ENCODE measurements at regions not wholly inside any gene's neighbourhood (a gene's known extent, or its start where the extent isn't known, plus 50 kb on each side); places are given as distances from the start of the nearest gene placed in this dataset.
"Not testable (repeated sequence)": the region's sequence is repeated elsewhere in the genome, so short reads cannot be mapped to it uniquely, and the experiment has no call there.

DNA sequence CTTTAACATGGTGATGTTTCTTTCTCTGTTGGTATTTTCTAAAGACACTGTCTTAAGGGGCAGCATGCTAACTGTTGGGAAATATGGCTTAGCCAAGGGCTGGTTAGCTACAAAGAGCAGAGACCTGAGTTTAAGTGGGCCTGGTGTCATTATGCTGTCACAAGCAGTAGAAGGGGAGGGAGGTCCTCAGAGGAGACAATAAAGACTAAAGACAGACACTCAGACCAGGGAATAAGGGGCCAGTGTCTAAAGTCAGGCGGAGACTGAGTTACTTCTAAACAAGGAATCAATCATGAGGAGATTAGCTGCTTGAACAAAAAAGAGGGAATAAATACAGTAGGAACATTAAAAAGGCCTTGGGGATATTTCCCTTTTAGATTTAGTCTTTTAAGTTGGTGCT, 142.7 kb upstream of the DPPA4 start:
- H3K36me3 ChIP-seq (ENCODE audit: control insufficient read depth, insufficient read depth, low read length, severe bottlenecking) = no peaks in the 10 kb centered on the region
- H3K4me1 ChIP-seq (ENCODE audit: control insufficient read depth, insufficient read depth, low read length) = no peaks in the 10 kb centered on the region
- H3K9ac ChIP-seq (ENCODE audit: low read length) = no peak overlapping the region
- DNase-seq (ENCODE audit: low read depth) = no peak
- no peaks in the 10 kb centered on the region for H3K27me3 ChIP-seq (replicated peaks; ENCODE audit: control insufficient read depth, insufficient read depth, low read length)
- no peak overlapping the region for H3K4me3 ChIP-seq (ENCODE audit: low read length)
- H3K9me3 ChIP-seq (ENCODE audit: control insufficient read depth, low read length) = no peaks in the 10 kb centered on the region

DNA sequence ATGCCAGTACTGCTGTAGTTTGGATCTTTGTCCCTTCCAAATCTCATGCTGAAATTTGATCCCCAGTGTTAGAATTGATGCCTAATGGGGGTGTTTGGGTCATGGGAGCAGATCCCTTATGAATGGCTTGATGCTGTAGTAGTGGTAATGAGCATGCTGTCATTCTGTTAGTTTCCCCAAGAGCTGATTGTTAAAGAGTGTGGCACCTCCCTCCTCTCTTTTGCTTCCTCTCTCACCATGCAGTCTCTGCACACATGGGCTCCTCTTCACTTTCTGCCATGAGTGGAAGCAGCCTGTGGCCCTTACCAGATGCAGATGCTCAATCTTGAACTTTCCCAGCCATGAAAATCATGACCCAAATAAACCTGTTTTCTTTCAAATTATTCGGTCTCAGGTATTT, 141.3 kb upstream of the DPPA4 start:
- H3K4me1 ChIP-seq (ENCODE audit: control insufficient read depth, insufficient read depth, low read length) = no peaks in the 10 kb centered on the region
- no peaks in the 10 kb centered on the region for H3K36me3 ChIP-seq (ENCODE audit: control insufficient read depth, insufficient read depth, low read length, severe bottlenecking)
- DNase-seq (ENCODE audit: low read depth) = no peak
- no peaks in the 10 kb centered on the region for H3K27me3 ChIP-seq (replicated peaks; ENCODE audit: control insufficient read depth, insufficient read depth, low read length)
- no peak overlapping the region for H3K9ac ChIP-seq (ENCODE audit: low read length)
- no peak overlapping the region for H3K4me3 ChIP-seq (ENCODE audit: low read length)
- H3K9me3 ChIP-seq (ENCODE audit: control insufficient read depth, low read length) = no peaks in the 10 kb centered on the region

DNA sequence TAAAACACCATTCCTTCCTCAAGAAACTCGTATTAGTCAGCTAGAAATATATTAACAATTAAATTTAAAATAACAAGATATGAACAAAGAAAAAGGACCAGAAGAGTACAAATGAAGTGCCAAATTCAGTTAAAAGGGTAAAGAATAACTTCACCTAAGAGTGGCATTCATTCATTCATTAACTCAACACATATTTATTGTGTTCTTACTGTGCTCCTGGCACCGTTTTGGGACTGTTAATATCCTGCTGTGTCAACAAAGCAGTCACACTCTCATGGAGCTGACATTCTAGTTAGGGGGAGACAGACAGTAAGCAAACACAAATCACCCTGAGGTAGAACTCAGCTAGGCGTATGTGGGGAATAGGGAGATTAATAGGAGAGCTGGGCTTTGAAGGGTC, 123.6 kb upstream of the DPPA4 start:
- peaks cover 4% of the 10 kb centered on the region for H3K9me3 ChIP-seq (ENCODE audit: control insufficient read depth, low read length)
- H3K9ac ChIP-seq (ENCODE audit: low read length) = no peak overlapping the region
- no peaks in the 10 kb centered on the region for H3K4me1 ChIP-seq (ENCODE audit: control insufficient read depth, insufficient read depth, low read length)
- H3K4me3 ChIP-seq (ENCODE audit: low read length) = no peak overlapping the region
- no peak for DNase-seq (ENCODE audit: low read depth)
- H3K27me3 ChIP-seq (replicated peaks; ENCODE audit: control insufficient read depth, insufficient read depth, low read length) = no peaks in the 10 kb centered on the region
- H3K36me3 ChIP-seq (ENCODE audit: control insufficient read depth, insufficient read depth, low read length, severe bottlenecking) = no peaks in the 10 kb centered on the region

DNA sequence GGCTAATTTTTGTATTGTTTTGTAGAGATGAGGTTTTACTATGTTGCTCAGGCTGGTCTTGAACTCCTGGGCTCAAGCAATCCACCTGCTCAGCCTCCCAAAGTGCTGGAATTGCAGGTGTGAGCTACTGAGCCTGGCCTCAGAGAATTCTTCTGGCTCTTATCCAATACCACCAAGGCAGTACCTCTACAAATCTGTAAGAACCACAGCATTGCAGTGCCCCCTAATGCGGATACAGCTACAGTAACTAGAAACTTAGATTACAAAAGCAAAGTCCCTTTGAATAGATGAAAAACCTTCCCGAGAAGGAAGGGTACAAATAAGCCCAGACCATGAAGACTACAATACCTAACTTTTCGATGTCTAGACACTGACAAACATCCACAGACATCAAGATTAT, 107.9 kb upstream of the DPPA4 start:
- Histone ChIP-seq H3K36me3 (ENCODE audit: control insufficient read depth, insufficient read depth, low read length, severe bottlenecking) (no peaks in the 10 kb centered on the region), H3K9me3 (ENCODE audit: control insufficient read depth, low read length) (peaks cover 13% of the 10 kb centered on the region), H3K9ac (ENCODE audit: low read length) (no peak overlapping the region), H3K4me1 (ENCODE audit: control insufficient read depth, insufficient read depth, low read length) (no peaks in the 10 kb centered on the region), H3K4me3 (ENCODE audit: low read length) (no peak overlapping the region), H3K27me3 (replicated peaks; ENCODE audit: control insufficient read depth, insufficient read depth, low read length) (no peaks in the 10 kb centered on the region)
- no peak for DNase-seq (ENCODE audit: low read depth)

DNA sequence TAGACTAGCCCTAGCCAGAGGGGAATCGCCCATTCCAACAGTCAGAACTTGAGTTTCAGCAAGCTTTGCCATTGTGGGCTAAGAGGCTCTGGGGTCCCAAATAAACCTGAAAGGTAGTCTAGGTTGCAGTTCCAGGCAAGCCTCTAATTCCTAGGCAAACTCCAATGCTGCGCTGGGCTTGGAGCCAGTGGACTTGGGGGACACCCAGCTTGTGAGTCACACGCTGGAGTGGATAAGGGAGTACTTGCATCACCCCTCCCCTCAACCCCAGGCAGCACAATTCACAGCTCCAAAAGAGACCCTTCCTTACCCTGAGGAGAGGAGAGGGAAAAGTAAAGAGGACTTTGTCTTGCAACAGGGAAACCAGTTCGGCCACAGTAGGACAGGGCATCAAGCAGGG, 105.2 kb upstream of the DPPA4 start:
- Histone ChIP-seq H3K36me3 (ENCODE audit: control insufficient read depth, insufficient read depth, low read length, severe bottlenecking) (no peaks in the 10 kb centered on the region), H3K27me3 (replicated peaks; ENCODE audit: control insufficient read depth, insufficient read depth, low read length) (no peaks in the 10 kb centered on the region), H3K9me3 (ENCODE audit: control insufficient read depth, low read length) (peaks cover 9% of the 10 kb centered on the region), H3K4me1 (ENCODE audit: control insufficient read depth, insufficient read depth, low read length) (no peaks in the 10 kb centered on the region), H3K9ac (ENCODE audit: low read length) (no peak overlapping the region), H3K4me3 (ENCODE audit: low read length) (no peak overlapping the region)
- no peak for DNase-seq (ENCODE audit: low read depth)

DNA sequence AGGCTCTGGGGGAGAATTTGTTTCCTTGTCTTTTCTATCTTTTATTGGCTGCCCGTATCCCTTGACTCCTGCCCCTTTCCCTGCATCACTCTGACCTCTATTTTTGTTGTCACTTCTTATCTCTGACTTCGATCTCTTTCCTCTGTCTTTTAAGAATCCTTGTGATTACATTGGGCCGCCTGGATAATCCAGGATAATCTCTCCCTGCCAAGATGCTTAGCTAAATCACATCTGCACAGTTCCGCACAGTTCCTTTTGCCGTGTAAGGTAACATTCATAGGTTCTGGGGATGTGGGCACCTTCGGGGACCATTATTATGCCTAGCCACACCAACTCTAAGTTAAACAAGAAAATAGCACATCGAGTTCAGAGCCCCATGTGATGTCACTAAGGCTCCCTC, 103.0 kb upstream of the DPPA4 start:
- DNase-seq (ENCODE audit: low read depth) = no peak
- H3K4me1 ChIP-seq (ENCODE audit: control insufficient read depth, insufficient read depth, low read length) = no peaks in the 10 kb centered on the region
- H3K27me3 ChIP-seq (replicated peaks; ENCODE audit: control insufficient read depth, insufficient read depth, low read length) = no peaks in the 10 kb centered on the region
- no peak overlapping the region for H3K9ac ChIP-seq (ENCODE audit: low read length)
- no peaks in the 10 kb centered on the region for H3K36me3 ChIP-seq (ENCODE audit: control insufficient read depth, insufficient read depth, low read length, severe bottlenecking)
- H3K9me3 ChIP-seq (ENCODE audit: control insufficient read depth, low read length) = no peaks in the 10 kb centered on the region
- no peak overlapping the region for H3K4me3 ChIP-seq (ENCODE audit: low read length)

DNA sequence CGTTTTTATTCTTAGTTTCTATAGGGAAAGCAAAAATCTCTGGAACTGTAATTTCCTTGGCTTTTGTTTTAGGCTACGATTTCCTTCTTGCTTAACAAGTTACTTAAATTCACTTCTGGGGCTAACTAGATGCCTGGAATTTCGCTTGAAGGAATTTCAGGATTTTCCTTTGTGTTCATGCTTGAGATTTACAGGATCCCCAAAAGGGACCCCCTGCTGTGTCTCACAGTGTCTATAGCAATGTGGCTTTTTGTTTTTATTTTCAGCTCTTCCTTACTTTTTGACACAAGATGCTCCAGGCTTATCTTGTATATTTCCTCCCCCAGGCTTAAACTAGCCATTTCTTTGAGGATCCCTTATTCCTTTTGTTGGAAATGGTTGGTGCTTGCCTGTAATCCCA, 95.5 kb upstream of the DPPA4 start:
- no peaks in the 10 kb centered on the region for H3K27me3 ChIP-seq (replicated peaks; ENCODE audit: control insufficient read depth, insufficient read depth, low read length)
- no peaks in the 10 kb centered on the region for H3K36me3 ChIP-seq (ENCODE audit: control insufficient read depth, insufficient read depth, low read length, severe bottlenecking)
- H3K4me3 ChIP-seq (ENCODE audit: low read length) = no peak overlapping the region

DNA sequence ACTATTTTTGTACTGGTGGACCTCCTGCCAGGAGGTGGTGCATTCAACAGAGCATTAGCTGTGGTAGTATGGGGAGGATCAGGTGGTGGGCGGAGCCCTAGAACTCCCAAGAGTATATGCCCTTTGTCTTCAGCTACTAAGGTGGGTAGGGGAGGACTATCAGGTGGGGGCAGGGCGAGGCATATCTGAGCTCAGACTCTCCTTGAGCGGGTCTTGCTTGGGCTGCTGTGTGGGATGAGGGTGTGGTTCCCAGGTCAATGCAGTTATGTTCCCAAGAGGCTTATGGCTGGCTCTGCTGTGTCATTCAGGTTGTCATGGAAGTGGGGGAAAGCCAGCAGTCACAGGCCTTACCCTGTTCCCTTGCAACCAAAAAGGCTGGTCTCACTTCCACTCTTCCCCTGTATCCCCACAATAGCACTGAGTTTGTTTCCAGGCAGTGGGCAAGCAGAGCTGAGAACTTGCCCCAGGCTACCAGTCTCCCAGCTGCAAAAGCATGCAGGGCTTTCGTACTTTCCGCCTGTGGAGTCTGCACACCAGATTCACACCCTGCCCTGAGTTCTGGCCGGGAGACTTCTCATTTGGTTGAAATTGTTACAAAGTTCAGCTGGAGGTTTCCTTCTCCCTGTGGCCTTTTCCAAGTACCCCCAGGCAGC, 93.7 kb upstream of the DPPA4 start:
- no peak overlapping the region for H3K9ac ChIP-seq (ENCODE audit: low read length)
- no peaks in the 10 kb centered on the region for H3K27me3 ChIP-seq (replicated peaks; ENCODE audit: control insufficient read depth, insufficient read depth, low read length)
- DNase-seq (ENCODE audit: low read depth) = no peak
- H3K36me3 ChIP-seq (ENCODE audit: control insufficient read depth, insufficient read depth, low read length, severe bottlenecking) = no peaks in the 10 kb centered on the region
- no peaks in the 10 kb centered on the region for H3K9me3 ChIP-seq (ENCODE audit: control insufficient read depth, low read length)
- H3K4me3 ChIP-seq (ENCODE audit: low read length) = no peak overlapping the region
- no peaks in the 10 kb centered on the region for H3K4me1 ChIP-seq (ENCODE audit: control insufficient read depth, insufficient read depth, low read length)

More for the DNA sequence above, 95.5 kb upstream of the DPPA4 start:
- DNase-seq (ENCODE audit: low read depth) = no peak
- Histone ChIP-seq H3K4me1 (ENCODE audit: control insufficient read depth, insufficient read depth, low read length) (no peaks in the 10 kb centered on the region), H3K9me3 (ENCODE audit: control insufficient read depth, low read length) (no peaks in the 10 kb centered on the region), H3K9ac (ENCODE audit: low read length) (no peak overlapping the region)

DNA sequence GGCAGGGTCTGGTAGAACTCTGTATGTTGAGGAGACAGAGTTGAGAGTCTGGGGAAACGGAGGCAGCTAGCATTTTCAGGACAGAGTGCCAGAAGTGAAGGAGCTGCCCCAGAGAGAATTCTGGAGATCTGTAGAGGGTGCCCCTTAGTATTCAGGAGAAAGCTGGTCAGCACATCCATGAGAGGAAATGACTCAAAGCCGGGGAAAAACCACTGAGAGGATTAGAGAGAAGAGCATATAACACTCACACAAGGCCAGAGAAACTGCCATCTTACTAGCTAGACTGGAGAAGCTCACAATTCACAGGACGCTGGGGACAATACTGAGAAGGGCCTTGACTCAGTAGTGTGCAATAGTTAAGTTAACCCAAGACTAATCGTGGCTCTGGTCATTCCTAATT, 75.7 kb upstream of the DPPA4 start:
- H3K9me3 ChIP-seq (ENCODE audit: control insufficient read depth, low read length) = no peaks in the 10 kb centered on the region
- H3K9ac ChIP-seq (ENCODE audit: low read length) = no peak overlapping the region
- H3K4me1 ChIP-seq (ENCODE audit: control insufficient read depth, insufficient read depth, low read length) = no peaks in the 10 kb centered on the region
- no peaks in the 10 kb centered on the region for H3K27me3 ChIP-seq (replicated peaks; ENCODE audit: control insufficient read depth, insufficient read depth, low read length)
- no peak for DNase-seq (ENCODE audit: low read depth)
- no peaks in the 10 kb centered on the region for H3K36me3 ChIP-seq (ENCODE audit: control insufficient read depth, insufficient read depth, low read length, severe bottlenecking)
- H3K4me3 ChIP-seq (ENCODE audit: low read length) = no peak overlapping the region

DNA sequence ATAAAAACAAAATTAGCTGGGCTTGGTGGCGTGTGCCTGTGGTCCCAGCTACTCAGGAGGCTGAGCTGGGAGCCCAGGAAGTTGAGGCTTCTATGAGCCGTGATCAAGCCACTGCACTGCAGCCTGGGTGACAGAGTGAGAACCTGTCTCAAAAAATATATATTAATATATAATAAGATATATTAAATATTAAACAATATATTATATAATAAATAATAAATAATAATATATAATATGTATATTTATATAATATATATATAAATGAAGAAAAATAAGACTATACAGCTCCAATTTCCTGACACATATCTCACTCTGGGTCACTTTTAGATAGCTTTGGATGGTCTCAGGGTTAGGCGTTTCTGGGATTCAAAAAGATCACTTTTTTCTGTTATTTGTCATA, 74.2 kb upstream of the DPPA4 start:
- DNase-seq (ENCODE audit: low read depth) = no peak

DNA sequence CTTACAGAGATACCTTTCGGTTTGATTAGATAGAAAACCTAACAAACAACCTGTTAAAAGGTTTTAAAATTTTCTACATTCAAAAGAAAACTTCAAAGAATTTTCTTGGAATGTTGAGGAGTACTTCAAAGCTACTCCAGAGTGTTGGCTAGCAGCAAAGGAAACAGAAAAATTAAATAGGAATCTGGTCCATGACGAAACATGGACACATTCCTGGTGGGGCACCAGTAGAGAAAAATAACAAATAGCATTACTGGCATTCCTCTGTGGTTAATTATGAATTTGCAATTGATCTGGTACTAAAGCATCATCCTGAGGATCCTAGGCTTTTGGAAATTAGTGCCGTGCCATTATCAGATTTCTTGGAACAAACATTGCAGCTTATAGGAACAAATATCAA, 59.5 kb upstream of the DPPA4 start:
- H3K4me3 ChIP-seq (ENCODE audit: low read length) = no peak overlapping the region
- H3K9me3 ChIP-seq (ENCODE audit: control insufficient read depth, low read length) = no peaks in the 10 kb centered on the region
- no peaks in the 10 kb centered on the region for H3K4me1 ChIP-seq (ENCODE audit: control insufficient read depth, insufficient read depth, low read length)
- no peak overlapping the region for H3K9ac ChIP-seq (ENCODE audit: low read length)
- DNase-seq (ENCODE audit: low read depth) = peak; percentile 4
- H3K36me3 ChIP-seq (ENCODE audit: control insufficient read depth, insufficient read depth, low read length, severe bottlenecking) = no peaks in the 10 kb centered on the region
- H3K27me3 ChIP-seq (replicated peaks; ENCODE audit: control insufficient read depth, insufficient read depth, low read length) = no peaks in the 10 kb centered on the region

More for the DNA sequence above, 74.2 kb upstream of the DPPA4 start:
- Histone ChIP-seq H3K9ac (ENCODE audit: low read length) (no peak overlapping the region), H3K9me3 (ENCODE audit: control insufficient read depth, low read length) (no peaks in the 10 kb centered on the region), H3K27me3 (replicated peaks; ENCODE audit: control insufficient read depth, insufficient read depth, low read length) (no peaks in the 10 kb centered on the region), H3K36me3 (ENCODE audit: control insufficient read depth, insufficient read depth, low read length, severe bottlenecking) (no peaks in the 10 kb centered on the region), H3K4me1 (ENCODE audit: control insufficient read depth, insufficient read depth, low read length) (no peaks in the 10 kb centered on the region), H3K4me3 (ENCODE audit: low read length) (no peak overlapping the region)

DNA sequence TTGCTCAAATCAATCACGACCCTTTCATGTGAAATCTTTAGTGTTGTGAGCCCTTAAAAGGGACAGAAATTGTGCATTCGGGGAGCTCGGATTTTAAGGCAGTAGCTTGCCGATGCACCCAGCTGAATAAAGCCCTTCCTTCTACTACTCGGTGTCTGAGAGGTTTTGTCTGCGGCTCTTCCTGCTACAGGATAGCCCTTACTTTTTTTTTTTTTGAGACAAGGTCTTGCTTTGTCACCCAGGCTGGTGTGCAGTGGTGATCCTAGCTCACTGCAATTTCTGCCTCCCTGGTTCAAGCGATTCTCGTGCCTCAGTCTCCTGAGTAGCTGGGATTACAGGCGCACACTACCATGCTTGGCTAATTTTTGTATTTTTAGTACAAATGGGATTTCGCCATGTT, 56.4 kb upstream of the DPPA4 start:
- H3K36me3 ChIP-seq (ENCODE audit: control insufficient read depth, insufficient read depth, low read length, severe bottlenecking); H3K4me1 ChIP-seq (ENCODE audit: control insufficient read depth, insufficient read depth, low read length); H3K9ac ChIP-seq (ENCODE audit: low read length); DNase-seq (ENCODE audit: low read depth); H3K27me3 ChIP-seq (replicated peaks; ENCODE audit: control insufficient read depth, insufficient read depth, low read length); H3K4me3 ChIP-seq (ENCODE audit: low read length); H3K9me3 ChIP-seq (ENCODE audit: control insufficient read depth, low read length): not testable (repeated sequence)
